ENCODE measurements at regions not wholly inside any gene's neighbourhood (a gene's known extent, or its start where the extent isn't known, plus 50 kb on each side); places are given as distances from the start of the nearest gene placed in this dataset.

GRCh38 chr16:13781169-13781564 lies 138.8 kb upstream of the ERCC4 start:
- TF ChIP-seq, protein P1, sequence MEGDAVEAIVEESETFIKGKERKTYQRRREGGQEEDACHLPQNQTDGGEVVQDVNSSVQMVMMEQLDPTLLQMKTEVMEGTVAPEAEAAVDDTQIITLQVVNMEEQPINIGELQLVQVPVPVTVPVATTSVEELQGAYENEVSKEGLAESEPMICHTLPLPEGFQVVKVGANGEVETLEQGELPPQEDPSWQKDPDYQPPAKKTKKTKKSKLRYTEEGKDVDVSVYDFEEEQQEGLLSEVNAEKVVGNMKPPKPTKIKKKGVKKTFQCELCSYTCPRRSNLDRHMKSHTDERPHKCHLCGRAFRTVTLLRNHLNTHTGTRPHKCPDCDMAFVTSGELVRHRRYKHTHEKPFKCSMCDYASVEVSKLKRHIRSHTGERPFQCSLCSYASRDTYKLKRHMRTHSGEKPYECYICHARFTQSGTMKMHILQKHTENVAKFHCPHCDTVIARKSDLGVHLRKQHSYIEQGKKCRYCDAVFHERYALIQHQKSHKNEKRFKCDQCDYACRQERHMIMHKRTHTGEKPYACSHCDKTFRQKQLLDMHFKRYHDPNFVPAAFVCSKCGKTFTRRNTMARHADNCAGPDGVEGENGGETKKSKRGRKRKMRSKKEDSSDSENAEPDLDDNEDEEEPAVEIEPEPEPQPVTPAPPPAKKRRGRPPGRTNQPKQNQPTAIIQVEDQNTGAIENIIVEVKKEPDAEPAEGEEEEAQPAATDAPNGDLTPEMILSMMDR (IDR thresholded peaks at IDR 0.05): no peak
- intact Hi-C loops (cut with DNase I): no loop called here
- no peaks in the 10 kb centered on the region for H3K27me3 ChIP-seq

DNA sequence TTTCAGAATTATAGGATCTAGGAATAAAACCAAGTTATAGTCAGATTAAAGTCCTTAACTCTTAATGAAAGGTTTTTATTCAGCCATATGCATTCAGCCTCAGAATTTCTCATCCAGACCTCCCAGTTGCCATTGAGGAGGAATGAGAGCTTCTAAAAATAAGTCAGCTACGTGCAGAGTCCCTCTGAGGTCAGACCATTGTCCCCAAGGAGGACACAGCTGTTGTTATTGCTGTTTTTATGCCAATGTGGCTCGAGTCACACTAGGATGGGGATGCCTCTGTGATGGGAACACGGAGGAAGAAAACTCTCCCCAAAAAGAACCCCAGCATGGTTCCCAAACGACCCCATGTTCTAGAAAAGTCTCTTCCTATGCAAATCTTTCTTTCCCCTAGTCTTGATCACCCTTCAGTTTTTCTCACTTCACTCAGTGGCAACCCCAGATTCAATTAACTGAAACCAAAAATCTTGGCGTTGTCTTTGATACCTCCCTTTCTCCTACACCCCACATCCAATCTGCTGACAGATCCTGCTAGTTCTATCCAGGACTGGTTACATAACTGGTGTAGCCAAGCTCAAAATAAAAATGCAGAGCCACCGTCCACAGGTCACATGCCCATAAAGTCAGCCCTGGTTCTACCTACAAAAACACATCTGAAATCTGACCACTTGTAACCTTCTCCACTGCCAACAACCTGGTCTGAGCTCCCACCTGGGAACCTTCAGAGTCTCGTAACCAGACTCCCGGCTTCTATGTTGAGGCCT lies 138.2 kb upstream of the ERCC4 start:
- H3K27me3 ChIP-seq: no peaks in the 10 kb centered on the region
- H3K27ac ChIP-seq: no peak overlapping the region
- H3K4me3 ChIP-seq: no peak overlapping the region
- no peak for DNase-seq
- H3K4me1 ChIP-seq: no peaks in the 10 kb centered on the region
- H3K9me3 ChIP-seq: no peaks in the 10 kb centered on the region
- TF ChIP-seq, protein P1 (IDR thresholded peaks at IDR 0.05): no peak
- H3K9ac ChIP-seq (ENCODE audit: low read depth in 2 of 2, low read length in 2 of 2): no peak overlapping the region
- intact Hi-C loops (cut with DNase I): no loop called here
- H3K36me3 ChIP-seq: no peaks in the 10 kb centered on the region

More at GRCh38 chr16:13781169-13781564, 138.8 kb upstream of the ERCC4 start:
- no peaks in the 10 kb centered on the region for H3K9me3 ChIP-seq
- H3K36me3 ChIP-seq: no peaks in the 10 kb centered on the region
- H3K9ac ChIP-seq (ENCODE audit: low read depth in 2 of 2, low read length in 2 of 2): no peak overlapping the region
- no peak overlapping the region for H3K27ac ChIP-seq
- H3K4me1 ChIP-seq: no peaks in the 10 kb centered on the region
- DNase-seq: no peak
- no peak overlapping the region for H3K4me3 ChIP-seq

DNA sequence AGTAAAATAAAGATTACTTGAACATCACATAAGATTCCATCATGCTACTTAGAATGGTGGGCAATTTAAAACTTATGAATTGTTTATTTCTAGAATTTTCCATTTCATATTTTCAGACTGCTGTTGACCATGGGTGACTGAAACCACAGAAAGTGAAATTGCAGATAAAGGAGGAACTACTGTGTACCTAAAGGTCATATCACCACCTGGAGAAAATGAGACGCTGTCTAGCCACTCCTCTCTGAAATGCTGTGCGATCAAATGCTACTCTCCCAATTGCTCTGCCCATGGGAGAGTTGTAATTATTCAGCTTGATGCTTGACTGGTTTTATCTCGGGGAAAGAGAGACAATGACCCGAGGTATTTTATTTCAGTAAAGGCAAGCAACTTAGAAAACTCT lies 128.9 kb upstream of the ERCC4 start:
- no peaks in the 10 kb centered on the region for H3K9me3 ChIP-seq
- no peak overlapping the region for H3K27ac ChIP-seq
- H3K27me3 ChIP-seq: no peaks in the 10 kb centered on the region
- intact Hi-C loops (cut with DNase I): no loop called here
- TF ChIP-seq, protein P1 (IDR thresholded peaks at IDR 0.05): no peak
- no peak for DNase-seq
- no peaks in the 10 kb centered on the region for H3K4me1 ChIP-seq
- no peaks in the 10 kb centered on the region for H3K36me3 ChIP-seq
- H3K4me3 ChIP-seq: no peak overlapping the region
- no peak overlapping the region for H3K9ac ChIP-seq (ENCODE audit: low read depth in 2 of 2, low read length in 2 of 2)

DNA sequence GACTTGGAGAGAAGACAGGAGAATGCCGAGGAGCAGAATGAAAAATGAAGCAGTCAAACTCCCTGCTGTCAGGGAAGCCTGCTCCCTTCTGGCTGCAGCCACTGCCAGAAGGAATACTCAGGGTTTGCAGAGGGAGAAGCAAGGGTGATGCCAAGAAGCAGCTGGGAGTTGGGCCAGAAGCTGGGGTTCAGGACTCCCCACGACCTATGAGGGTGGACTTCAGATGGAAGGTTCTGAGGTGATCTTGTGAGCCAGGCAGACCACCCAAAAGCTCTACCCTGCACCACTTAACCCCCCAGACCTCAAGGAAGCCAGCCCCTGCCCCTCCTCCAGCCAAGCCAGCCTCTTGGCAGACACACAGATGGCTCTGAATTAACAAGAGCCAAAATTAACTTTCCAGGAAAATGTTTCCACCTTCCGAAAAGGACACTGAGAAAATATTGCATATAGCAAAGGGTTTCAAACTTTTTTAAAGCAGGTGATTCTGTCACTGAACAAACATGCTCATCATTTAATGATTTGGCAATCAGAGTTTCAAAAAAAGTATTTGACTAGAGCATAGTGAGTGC lies 126.0 kb upstream of the ERCC4 start:
- Histone ChIP-seq H3K9me3 (no peaks in the 10 kb centered on the region), H3K36me3 (no peaks in the 10 kb centered on the region), H3K27me3 (no peaks in the 10 kb centered on the region), H3K4me1 (no peaks in the 10 kb centered on the region), H3K4me3 (no peak overlapping the region), H3K27ac (no peak overlapping the region), H3K9ac (ENCODE audit: low read depth in 2 of 2, low read length in 2 of 2) (no peak overlapping the region)
- DNase-seq: no peak
- TF ChIP-seq, protein P1 (IDR thresholded peaks at IDR 0.05): no peak
- intact Hi-C loops (cut with DNase I): no loop called here

DNA sequence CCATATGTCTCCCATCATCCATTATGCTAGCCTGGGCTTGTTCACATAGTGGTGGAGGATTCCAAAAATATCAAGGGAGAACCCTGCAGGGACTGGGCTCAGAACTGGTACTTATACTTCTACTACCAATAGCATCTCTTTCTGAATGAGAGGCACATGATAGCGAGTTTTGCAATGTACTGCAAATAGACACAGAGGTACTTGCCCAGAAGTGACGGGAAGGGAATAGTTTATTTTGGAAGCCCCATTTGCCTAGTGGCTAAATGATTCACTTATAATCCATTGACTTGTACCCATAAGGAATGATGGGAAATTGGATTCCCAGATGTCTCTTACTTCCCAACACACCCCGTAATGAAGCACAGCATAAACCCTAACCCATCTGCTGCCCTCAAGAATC lies 124.8 kb upstream of the ERCC4 start:
- H3K36me3 ChIP-seq: no peaks in the 10 kb centered on the region
- intact Hi-C loops (cut with DNase I): no loop called here
- H3K27me3 ChIP-seq: no peaks in the 10 kb centered on the region
- TF ChIP-seq, protein P1 (IDR thresholded peaks at IDR 0.05): no peak
- H3K9me3 ChIP-seq: no peaks in the 10 kb centered on the region
- DNase-seq: no peak
- H3K4me3 ChIP-seq: no peak overlapping the region
- H3K4me1 ChIP-seq: no peaks in the 10 kb centered on the region
- H3K27ac ChIP-seq: no peak overlapping the region
- H3K9ac ChIP-seq (ENCODE audit: low read depth in 2 of 2, low read length in 2 of 2): no peak overlapping the region
